Endothelial cell of umbilical vein (primary cell): ENCODE measurements at regions not wholly inside any gene's neighbourhood (a gene's known extent, or its start where the extent isn't known, plus 50 kb on each side); places are given as distances from the start of the nearest gene placed in this dataset.

Experiments used
- BruUV-seq: library from RNA; stranded (reverse); fragments of 400-500 nt; replicated peaks from 2 replicates; lab custom pipeline; 2021; lab: Mats Ljungman, UMichigan
- CTCF ChIA-PET: fragments of 300-600, 350-600 bp; sonication (Branson Sonifier 250); formaldehyde crosslinking; loops from one replicate; lab custom pipeline; 2021; ENCODE audit warnings: antibody characterized with exemption, inconsistent platforms; lab: Charles Lee
- POLR2A ChIA-PET: fragments of 300-600, 350-600 bp; sonication (Branson Sonifier 250); formaldehyde crosslinking; loops from one replicate; lab custom pipeline; 2021; ENCODE audit warnings: antibody characterized with exemption, inconsistent platforms; lab: Charles Lee
- DNase-seq: peaks from one replicate; pipeline ENCODE4 v3.0.0-alpha.2; 2011; ENCODE audit warnings: low read depth, low spot score
- FAIRE-seq: peaks from 2 replicates; lab custom pipeline; 2011; peaks lifted over from hg19 to GRCh38; lab: Jason Lieb, UNC
- H2AFZ ChIP-seq: 2 replicates; pipeline ENCODE4 v1.6.0; 2012; ENCODE audit warnings: low read depth, low read length, control low read depth, inconsistent platforms
- H3K27ac ChIP-seq: 2 replicates; pipeline ENCODE4 v1.5.1; 2011; ENCODE audit warnings: low read depth, mild to moderate bottlenecking, control low read depth, low read length, moderate library complexity; ENCODE audit not compliant: insufficient read depth
- H3K27me3 ChIP-seq, 2 experiments: 2 replicates each; pipeline versions ENCODE4 v1.6.0 to v1.6.1; 2011; ENCODE audit warnings: low read length in 2 of 2, mixed read lengths in 1 of 2; ENCODE audit not compliant: control insufficient read depth in 2 of 2, insufficient read depth in 2 of 2
- H3K36me3 ChIP-seq, 2 experiments: 2 replicates in 1 of 2; 3 replicates in 1 of 2; pipeline ENCODE4 v1.5.1; 2011; ENCODE audit warnings: low read length in 2 of 2, mild to moderate bottlenecking in 1 of 2, moderate library complexity in 1 of 2; ENCODE audit not compliant: control insufficient read depth in 2 of 2, insufficient read depth in 2 of 2; ENCODE audit errors: extremely low read depth in 1 of 2
- H3K4me1 ChIP-seq: 3 replicates; pipeline ENCODE4 v1.5.1; 2011; ENCODE audit warnings: mild to moderate bottlenecking, low read length; ENCODE audit not compliant: control insufficient read depth, insufficient read depth; ENCODE audit errors: extremely low read depth
- H3K4me2 ChIP-seq: 2 replicates; pipeline ENCODE4 v1.6.1; 2011; ENCODE audit warnings: low read length, control low read depth, mixed read lengths; ENCODE audit not compliant: insufficient read depth
- H3K4me3 ChIP-seq, 3 experiments: fragments of 200-600 bp in 1 of 3; sonication (generic), shearing (Covaris generic) in 1 of 3; replicated peaks in 1 of 3; 2 replicates each; pipeline ENCODE4 v1.5.1; 2011 to 2016; ENCODE audit warnings: control low read depth in 3 of 3, low read length in 3 of 3, mild to moderate bottlenecking in 2 of 3, inconsistent platforms in 1 of 3, low read depth in 1 of 3, moderate library complexity in 1 of 3; ENCODE audit not compliant: insufficient read depth in 1 of 3
- H3K79me2 ChIP-seq: 2 replicates; pipeline ENCODE4 v1.6.0; 2012; ENCODE audit warnings: low read length, inconsistent platforms; ENCODE audit not compliant: control insufficient read depth, insufficient read depth
- H3K9ac ChIP-seq: replicated peaks from 2 replicates; pipeline ENCODE3; 2011; ENCODE audit warnings: low read length, control low read depth; ENCODE audit not compliant: insufficient read depth; ENCODE audit errors: extremely low read depth
- H3K9me1 ChIP-seq: replicated peaks from 3 replicates; pipeline ENCODE4 v1.6.0; 2011; ENCODE audit warnings: mild to moderate bottlenecking, low read length; ENCODE audit not compliant: control insufficient read depth, insufficient read depth; ENCODE audit errors: extremely low read depth
- H3K9me3 ChIP-seq: replicated peaks from 2 replicates; pipeline ENCODE4 v1.5.1; 2012; ENCODE audit warnings: low read length, inconsistent platforms; ENCODE audit not compliant: control insufficient read depth, insufficient read depth
- H4K20me1 ChIP-seq: replicated peaks from 2 replicates; pipeline ENCODE3; 2011; ENCODE audit warnings: mild to moderate bottlenecking, low read length; ENCODE audit not compliant: control insufficient read depth, insufficient read depth; ENCODE audit errors: extremely low read depth
- CTCF ChIP-seq, 2 donors: IDR thresholded peaks; 1 replicate in 1 of 2; 2 replicates in 1 of 2; pipeline ENCODE4 v1.5.1; 2011; ENCODE audit warnings: low read length in 2 of 2, mild to moderate bottlenecking in 2 of 2, moderate library complexity in 2 of 2, control low read depth in 1 of 2, inconsistent platforms in 1 of 2, low read depth in 1 of 2; ENCODE audit not compliant: insufficient read depth in 1 of 2; ENCODE audit errors: extremely low read depth in 1 of 2
- EZH2 ChIP-seq: IDR thresholded peaks from 2 replicates; pipeline ENCODE4 v1.6.1; 2012; ENCODE audit warnings: borderline replicate concordance, low read depth, mild to moderate bottlenecking, moderate library complexity, low read length, inconsistent platforms; ENCODE audit not compliant: severe bottlenecking
- JUN ChIP-seq: IDR thresholded peaks from 2 replicates; pipeline ENCODE4 v1.6.1; 2011; ENCODE audit warnings: borderline replicate concordance, low read depth; ENCODE audit not compliant: insufficient read length, insufficient read depth
- MYC ChIP-seq: IDR thresholded peaks from one replicate; pipeline ENCODE4 v1.6.1; 2011; ENCODE audit warnings: mild to moderate bottlenecking, low read depth, low read length
- POLR2A ChIP-seq: IDR thresholded peaks from 2 replicates; pipeline ENCODE4 v1.6.1; 2012; ENCODE audit warnings: low read depth, mild to moderate bottlenecking, control low read depth, low read length
- dilution Hi-C: fragments of 300-500 bp; cut with MboI; formaldehyde crosslinking; loops from one replicate; pipeline ENCODE4 v1.15.0; 2019; ENCODE audit warnings: low sequenced_read_pairs; ENCODE audit not compliant: extremely low pct_ligation_motif_present
- intact Hi-C: fragments of 100-400 bp; cut with micrococcal nuclease; formaldehyde crosslinking; loops from one replicate; pipeline ENCODE4 v1.10.0; 2022
- TF ChIP-seq, protein P1 (sequence below): IDR thresholded peaks from 2 replicates; pipeline ENCODE4 v1.6.1; 2011; ENCODE audit not compliant: insufficient read depth, insufficient read length

DNA sequence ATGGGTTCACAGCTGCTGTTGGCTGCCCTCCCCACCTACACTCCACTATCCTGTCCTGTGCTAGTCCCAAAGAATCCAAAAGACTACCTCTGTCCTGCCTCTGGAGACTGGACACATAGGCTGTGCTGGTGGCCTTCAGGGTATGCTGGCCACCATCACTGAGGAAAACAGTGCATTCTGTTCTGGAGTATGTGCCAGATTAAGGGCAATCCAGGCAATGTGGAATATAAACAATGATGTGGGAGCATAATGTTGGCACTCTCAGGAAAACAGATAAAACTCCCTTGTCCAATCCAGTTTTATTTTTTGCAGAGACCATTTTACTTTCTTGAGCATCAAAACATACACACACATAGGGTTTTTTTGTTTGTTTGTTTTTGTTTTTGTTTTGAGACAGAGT, 94.3 kb downstream of the GLUL start:
- no peak overlapping the region for H2AFZ ChIP-seq
- DNase-seq (no peak), FAIRE-seq (no peak)
- intact Hi-C loops, result no loop called here
- no TSS peak for BruUV-seq
- H3K27me3 ChIP-seq, result no peaks in the 10 kb centered on the region
- H3K4me1 ChIP-seq, result no peaks in the 10 kb centered on the region
- no peak overlapping the region for H3K4me3 ChIP-seq
- no peaks in the 10 kb centered on the region for H4K20me1 ChIP-seq
- no peaks in the 10 kb centered on the region for H3K9me3 ChIP-seq
- no peaks in the 10 kb centered on the region for H3K79me2 ChIP-seq
- no peak overlapping the region for H3K4me2 ChIP-seq
- H3K9ac ChIP-seq, result no peak overlapping the region
- H3K36me3 ChIP-seq, result no peaks in the 10 kb centered on the region
- no peak overlapping the region for H3K27ac ChIP-seq
- TF ChIP-seq MYC (no peak), JUN (no peak)
- H3K9me1 ChIP-seq, result no peaks in the 10 kb centered on the region
- dilution Hi-C loops, result no loop called here
- ChIA-PET POLR2A (no interaction called here), CTCF (no interaction called here)

GRCh38 chr1:182295697-182296096, 95.9 kb downstream of the GLUL start:
- FAIRE-seq (no peak), DNase-seq (no peak)
- no peaks in the 10 kb centered on the region for H3K79me2 ChIP-seq
- ChIA-PET CTCF (no interaction called here), POLR2A (no interaction called here)
- dilution Hi-C loops (no loop called here), intact Hi-C loops (no loop called here)
- no peak overlapping the region for H3K4me3 ChIP-seq
- H3K9me3 ChIP-seq, result no peaks in the 10 kb centered on the region
- no peak for TF ChIP-seq CTCF (IDR thresholded peaks at IDR 0.05; ENCODE audit: extremely low read depth in 1 of 2, insufficient read depth in 1 of 2, low read depth in 1 of 2, low read length in 2 of 2)
- TF ChIP-seq POLR2A, result no peak
- TF ChIP-seq, protein P1, sequence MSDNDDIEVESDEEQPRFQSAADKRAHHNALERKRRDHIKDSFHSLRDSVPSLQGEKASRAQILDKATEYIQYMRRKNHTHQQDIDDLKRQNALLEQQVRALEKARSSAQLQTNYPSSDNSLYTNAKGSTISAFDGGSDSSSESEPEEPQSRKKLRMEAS, result no peak
- no peak for TF ChIP-seq EZH2
- no peaks in the 10 kb centered on the region for H3K4me1 ChIP-seq
- no peak overlapping the region for H2AFZ ChIP-seq
- H3K27me3 ChIP-seq, result no peaks in the 10 kb centered on the region
- H3K27ac ChIP-seq, result no peak overlapping the region
- no peak overlapping the region for H3K9ac ChIP-seq
- H3K36me3 ChIP-seq, result no peaks in the 10 kb centered on the region
- no peak overlapping the region for H3K4me2 ChIP-seq
- H3K9me1 ChIP-seq, result no peaks in the 10 kb centered on the region
- BruUV-seq, result no TSS peak
- H4K20me1 ChIP-seq, result no peaks in the 10 kb centered on the region
